ENCODE measurements at regions not wholly inside any gene's neighbourhood (a gene's known extent, or its start where the extent isn't known, plus 50 kb on each side); places are given as distances from the start of the nearest gene placed in this dataset.

DNA sequence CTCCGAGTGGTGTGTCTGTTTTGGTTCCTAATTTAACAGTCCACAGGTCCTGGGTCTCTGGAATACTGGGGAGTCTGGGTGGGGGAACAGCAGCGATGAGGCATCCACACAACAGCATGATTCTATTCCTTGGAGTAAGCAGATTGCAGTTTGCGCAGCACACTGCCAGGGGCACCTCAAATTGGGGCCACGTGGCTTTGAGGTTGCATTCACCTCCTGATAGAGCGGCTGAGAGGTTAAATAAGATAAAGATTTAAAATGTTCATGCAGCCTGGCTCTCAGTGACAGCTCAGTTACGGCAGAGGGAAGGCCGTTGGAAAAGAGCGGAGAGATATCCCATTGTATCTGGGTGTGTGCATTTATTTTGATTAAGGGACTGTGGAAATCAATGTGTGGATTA is 202.3 kb downstream of the ASB1 start:
- TF ChIP-seq CTCF (IDR thresholded peaks at IDR 0.05; ENCODE audit: low read depth, low read length) (no peak), EZH2phosphoT487 (IDR thresholded peaks at IDR 0.05; ENCODE audit: low read depth) (no peak)
